Calu3 (cell line): ENCODE measurements at regions not wholly inside any gene's neighbourhood (a gene's known extent, or its start where the extent isn't known, plus 50 kb on each side); places are given as distances from the start of the nearest gene placed in this dataset.

Source experiments
- BruUV-seq: library from RNA; stranded (reverse); fragments of 400-500 nt; replicated peaks from 2 replicates; lab custom pipeline; 2021; lab: Mats Ljungman, UMichigan
- CTCF ChIA-PET: fragments of 300-600 bp; sonication (Branson Sonifier 250); formaldehyde crosslinking; loops from one replicate; lab custom pipeline; 2022; ENCODE audit warnings: antibody characterized with exemption; lab: Charles Lee
- DNase-seq: peaks from one replicate; pipeline ENCODE4 v3.0.0; 2022
- H3K27ac Mint-ChIP-seq: one replicate; pipeline ENCODE4 v1.8.0; 2022; ENCODE audit warnings: mixed read lengths; ENCODE audit not compliant: unreplicated experiment
- H3K27me3 Mint-ChIP-seq: one replicate; pipeline ENCODE4 v1.8.0; 2022; ENCODE audit warnings: mixed read lengths; ENCODE audit not compliant: unreplicated experiment
- H3K36me3 Mint-ChIP-seq: one replicate; pipeline ENCODE4 v1.8.0; 2022; ENCODE audit warnings: mild to moderate bottlenecking, moderate library complexity, mixed read lengths; ENCODE audit not compliant: insufficient read depth, unreplicated experiment
- H3K4me1 Mint-ChIP-seq: one replicate; pipeline ENCODE4 v1.8.0; 2022; ENCODE audit warnings: mild to moderate bottlenecking, low read depth, mixed read lengths; ENCODE audit not compliant: unreplicated experiment
- H3K4me3 Mint-ChIP-seq: one replicate; pipeline ENCODE4 v1.8.0; 2022; ENCODE audit warnings: mild to moderate bottlenecking, low read depth, moderate library complexity, mixed read lengths; ENCODE audit not compliant: unreplicated experiment
- H3K9me3 Mint-ChIP-seq: one replicate; pipeline ENCODE4 v1.8.0; 2022; ENCODE audit warnings: low read depth, mixed read lengths; ENCODE audit not compliant: unreplicated experiment
- CTCF ChIP-seq: fragments of 200-600 bp; IDR thresholded peaks from one replicate; pipeline ENCODE4 v1.8.0; 2022; ENCODE audit warnings: antibody characterized with exemption; ENCODE audit not compliant: unreplicated experiment
- intact Hi-C: fragments of 100-400 bp; cut with micrococcal nuclease; formaldehyde crosslinking; loops from one replicate; pipeline ENCODE4 v1.10.0; 2022; ENCODE audit not compliant: unreplicated experiment

DNA sequence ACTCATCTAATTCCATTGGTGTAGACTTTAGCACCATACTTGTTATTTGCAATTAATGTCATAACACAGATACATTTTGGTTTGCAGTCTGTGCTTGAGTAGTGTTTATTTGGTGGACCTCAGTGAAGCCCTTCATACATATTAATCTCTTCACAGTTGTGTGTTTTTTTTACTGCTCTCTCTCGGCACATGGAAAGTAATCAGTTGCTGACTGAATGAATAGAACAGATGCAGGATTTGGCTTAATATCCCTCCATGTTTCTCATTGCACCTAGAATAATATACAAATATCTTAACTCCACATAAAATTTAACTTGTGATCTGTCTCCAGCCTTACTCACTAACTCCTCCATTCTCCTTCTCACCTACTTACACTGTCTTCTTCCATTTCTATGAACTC lies 319.1 kb downstream of the DMRT2 start:
- CTCF ChIA-PET = no interaction called here

GRCh38 chr9:1373445-1373844 lies 323.3 kb downstream of the DMRT2 start:
- H3K27ac Mint-ChIP-seq = no peak overlapping the region
- H3K36me3 Mint-ChIP-seq = no peaks in the 10 kb centered on the region
- no peak for TF ChIP-seq CTCF
- DNase-seq = no peak
- intact Hi-C loops = no loop called here
- no peaks in the 10 kb centered on the region for H3K4me1 Mint-ChIP-seq
- H3K9me3 Mint-ChIP-seq = peaks cover 9% of the 10 kb centered on the region
- CTCF ChIA-PET = no interaction called here
- H3K4me3 Mint-ChIP-seq = no peak overlapping the region
- BruUV-seq = no TSS peak
- H3K27me3 Mint-ChIP-seq = no peaks in the 10 kb centered on the region

More for the DNA sequence above, 319.1 kb downstream of the DMRT2 start:
- Mint-ChIP-seq H3K4me3 (no peak overlapping the region), H3K4me1 (no peaks in the 10 kb centered on the region), H3K27ac (no peak overlapping the region), H3K9me3 (peaks cover 6% of the 10 kb centered on the region), H3K27me3 (no peaks in the 10 kb centered on the region), H3K36me3 (no peaks in the 10 kb centered on the region)
- no peak for TF ChIP-seq CTCF
- intact Hi-C loops = no loop called here
- no TSS peak for BruUV-seq
- no peak for DNase-seq

DNA sequence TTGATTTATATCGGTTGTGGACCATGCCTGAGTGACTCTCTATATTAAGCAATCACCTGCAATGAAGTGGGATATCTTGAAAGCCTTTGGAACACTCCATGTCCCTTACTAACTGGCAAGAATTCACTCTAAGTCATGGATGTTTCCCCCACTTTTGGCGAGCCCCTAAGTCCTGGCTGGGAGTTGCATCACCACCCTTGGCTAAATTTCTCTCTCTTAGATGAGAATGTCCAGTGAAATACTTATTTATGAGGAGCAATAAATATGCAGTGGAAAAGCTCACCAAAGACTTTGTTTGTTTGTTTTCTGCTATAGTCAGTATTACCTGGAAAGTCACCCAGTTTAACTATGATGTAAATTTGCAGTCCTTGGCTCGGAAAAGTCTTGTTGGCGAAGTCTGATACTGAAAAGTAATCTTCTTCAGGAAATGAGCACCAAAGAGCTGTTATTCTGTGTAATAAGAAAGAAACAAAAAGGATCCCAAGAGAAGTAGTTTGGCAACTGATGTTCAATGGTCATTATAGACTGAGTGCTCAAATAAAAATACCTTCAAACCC lies 333.8 kb downstream of the DMRT2 start:
- Mint-ChIP-seq H3K27ac (no peak overlapping the region), H3K36me3 (no peaks in the 10 kb centered on the region), H3K9me3 (peaks cover 3% of the 10 kb centered on the region), H3K4me1 (no peaks in the 10 kb centered on the region), H3K4me3 (no peak overlapping the region), H3K27me3 (no peaks in the 10 kb centered on the region)
- no TSS peak for BruUV-seq
- TF ChIP-seq CTCF = no peak
- DNase-seq = no peak
- CTCF ChIA-PET = no interaction called here
- intact Hi-C loops = no loop called here

- Mint-ChIP-seq H3K27me3 (no peaks in the 10 kb centered on the region), H3K27ac (no peak overlapping the region), H3K36me3 (no peaks in the 10 kb centered on the region), H3K4me3 (no peak overlapping the region), H3K9me3 (peaks cover 3% of the 10 kb centered on the region), H3K4me1 (no peaks in the 10 kb centered on the region)
- no peak for TF ChIP-seq CTCF
- intact Hi-C loops = no loop called here
- BruUV-seq = no TSS peak
- no peak for DNase-seq
- CTCF ChIA-PET = no interaction called here
These were observed 334.7 kb downstream of the DMRT2 start for GRCh38 chr9:1384816-1385215.
